Central memory CD4-positive, alpha-beta T cell (primary cell): ENCODE measurements at regions not wholly inside any gene's neighbourhood (a gene's known extent, or its start where the extent isn't known, plus 50 kb on each side); places are given as distances from the start of the nearest gene placed in this dataset.
"Not testable (repeated sequence)": the region's sequence is repeated elsewhere in the genome, so short reads cannot be mapped to it uniquely, and the experiment has no call there.

Experiments used
- DNase-seq: peaks from one replicate; pipeline ENCODE4 v3.0.0; 2022

DNA sequence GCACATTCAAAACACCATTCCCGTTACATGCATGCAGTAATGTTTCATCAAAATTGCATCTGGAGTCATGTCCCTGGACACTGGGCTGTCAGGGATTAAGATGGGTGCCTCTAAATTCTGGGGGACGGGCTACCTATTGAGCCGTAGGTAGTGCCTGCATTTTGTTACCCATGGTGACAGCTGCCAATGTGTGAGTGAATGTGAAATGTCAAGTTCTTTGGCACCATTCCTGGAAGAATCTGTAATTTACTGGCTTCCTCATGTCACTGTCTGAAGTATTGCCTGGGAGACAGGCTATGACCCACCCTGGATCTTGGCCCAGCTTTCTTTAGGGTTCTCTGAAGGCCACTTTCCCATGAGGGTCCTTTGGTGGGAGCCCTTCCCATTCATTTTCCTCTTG is 266.1 kb downstream of the TSHZ3 start:
- no peak for DNase-seq

DNA sequence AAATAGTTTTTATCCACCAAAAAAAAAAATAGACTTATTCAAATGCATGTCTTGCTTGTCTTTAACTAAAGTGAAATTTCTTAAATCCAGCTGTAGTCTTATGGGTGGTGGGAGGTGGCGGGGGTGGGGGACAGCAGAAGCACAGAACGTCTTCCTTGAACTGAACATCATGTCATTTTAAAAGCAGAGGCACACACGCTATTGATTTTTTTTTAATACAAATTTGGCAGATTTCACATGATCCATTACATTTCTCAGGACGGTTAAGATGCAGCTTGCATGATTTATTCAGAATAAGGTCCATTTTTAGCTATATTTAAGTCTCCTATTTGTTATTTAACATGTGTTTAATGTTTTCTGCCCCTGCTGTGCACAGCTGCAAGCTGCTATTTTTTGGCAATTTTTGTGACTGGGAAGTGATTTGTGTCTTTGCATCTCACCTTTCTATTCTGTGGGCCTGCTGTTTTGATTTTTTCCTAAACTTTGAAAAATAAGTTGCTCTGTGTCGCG is 274.0 kb downstream of the TSHZ3 start:
- no peak for DNase-seq

DNA sequence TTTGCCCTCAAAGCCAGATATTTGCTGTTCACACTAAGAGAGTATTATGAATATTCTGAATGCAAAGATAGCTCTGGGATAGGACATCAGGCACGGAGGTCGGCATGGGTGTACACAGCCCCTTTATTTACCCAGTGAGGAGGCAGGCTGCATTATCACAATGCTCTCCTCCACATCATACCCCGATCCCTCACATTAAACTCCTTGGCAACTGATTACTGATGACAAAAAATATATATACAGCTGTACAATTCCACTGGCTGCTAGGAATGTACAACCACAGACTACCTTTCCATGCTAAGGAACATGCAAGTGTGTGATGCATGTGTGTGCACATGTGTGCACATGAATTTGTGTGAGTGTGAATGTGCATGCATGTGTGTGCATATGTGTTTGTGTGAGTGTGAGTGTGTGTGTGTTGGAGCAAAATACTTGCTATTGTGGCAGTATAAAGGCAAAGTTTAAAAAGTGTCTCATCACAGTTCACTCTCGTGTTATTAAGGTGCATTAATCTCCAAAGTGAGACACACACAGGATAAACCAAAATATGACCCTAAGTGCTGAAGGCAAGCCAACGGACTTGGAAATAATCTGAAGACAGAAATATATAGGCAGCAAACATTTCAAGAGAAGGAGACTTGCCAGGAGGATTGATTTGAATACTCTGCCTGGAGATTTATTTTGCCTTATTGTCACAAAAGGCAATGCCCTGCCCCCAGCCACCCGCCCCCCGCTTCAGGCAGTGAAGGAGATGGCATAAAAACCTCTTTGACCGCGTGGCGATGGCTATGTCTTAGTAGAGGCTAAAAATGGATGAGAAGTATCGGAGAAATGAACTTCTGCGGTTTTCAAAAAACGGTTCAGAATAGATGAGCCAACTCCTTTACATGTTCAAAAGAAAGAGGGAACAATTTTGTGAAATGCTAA is 274.8 kb downstream of the TSHZ3 start:
- DNase-seq, result no peak

DNA sequence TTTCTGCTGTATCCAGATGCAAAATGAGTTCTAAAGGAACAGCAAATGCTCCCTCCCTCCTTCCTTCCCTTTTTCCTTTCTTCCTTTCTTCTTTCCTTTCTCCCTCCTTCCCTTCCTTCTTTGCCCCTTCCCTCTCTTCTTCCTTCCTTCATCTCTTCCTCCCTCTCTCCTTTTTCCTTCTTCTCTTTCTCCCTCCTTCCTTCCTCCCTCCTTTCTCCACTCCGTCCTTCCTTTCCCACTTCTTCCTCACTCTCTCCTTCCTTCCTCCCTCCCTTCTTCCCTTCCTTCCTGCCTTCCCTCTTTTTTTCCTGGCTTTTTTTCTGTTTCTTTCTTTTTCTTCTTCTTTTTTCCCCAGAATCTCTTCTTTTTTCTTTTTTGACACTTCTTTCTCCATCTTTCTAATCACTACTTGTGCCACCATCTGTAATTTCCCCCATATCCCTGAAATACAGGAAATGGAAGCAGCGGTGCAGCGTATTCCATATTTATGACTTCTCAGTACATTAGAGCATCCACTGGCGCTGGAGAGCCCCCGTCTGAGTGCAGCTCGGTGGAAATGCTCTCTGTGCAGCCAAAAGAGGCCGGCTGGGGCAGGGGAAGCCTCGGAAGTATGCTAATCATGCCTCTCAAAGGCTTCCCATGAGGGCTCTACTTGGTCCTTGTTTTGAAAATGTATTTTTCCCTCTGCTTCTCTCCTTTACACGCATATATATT is 275.6 kb downstream of the TSHZ3 start:
- no peak for DNase-seq

DNA sequence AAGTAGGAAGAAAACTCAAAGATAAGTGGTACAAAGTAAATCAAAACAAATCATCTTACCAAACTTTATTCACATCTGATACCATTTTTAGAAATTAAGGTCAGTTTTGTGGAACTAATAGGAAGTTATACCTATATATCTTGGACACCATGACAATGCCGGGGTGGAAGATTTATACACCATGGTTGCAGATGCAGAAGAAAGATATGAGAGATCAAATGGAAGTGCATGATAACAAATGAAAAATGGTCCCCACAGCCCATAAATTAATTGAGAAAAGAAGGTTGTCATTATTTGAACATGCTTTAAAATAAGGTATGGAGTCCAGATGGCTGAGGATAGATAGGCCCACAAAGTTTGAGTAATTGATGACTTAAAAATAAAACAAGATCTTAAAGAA is 276.8 kb downstream of the TSHZ3 start:
- no peak for DNase-seq

DNA sequence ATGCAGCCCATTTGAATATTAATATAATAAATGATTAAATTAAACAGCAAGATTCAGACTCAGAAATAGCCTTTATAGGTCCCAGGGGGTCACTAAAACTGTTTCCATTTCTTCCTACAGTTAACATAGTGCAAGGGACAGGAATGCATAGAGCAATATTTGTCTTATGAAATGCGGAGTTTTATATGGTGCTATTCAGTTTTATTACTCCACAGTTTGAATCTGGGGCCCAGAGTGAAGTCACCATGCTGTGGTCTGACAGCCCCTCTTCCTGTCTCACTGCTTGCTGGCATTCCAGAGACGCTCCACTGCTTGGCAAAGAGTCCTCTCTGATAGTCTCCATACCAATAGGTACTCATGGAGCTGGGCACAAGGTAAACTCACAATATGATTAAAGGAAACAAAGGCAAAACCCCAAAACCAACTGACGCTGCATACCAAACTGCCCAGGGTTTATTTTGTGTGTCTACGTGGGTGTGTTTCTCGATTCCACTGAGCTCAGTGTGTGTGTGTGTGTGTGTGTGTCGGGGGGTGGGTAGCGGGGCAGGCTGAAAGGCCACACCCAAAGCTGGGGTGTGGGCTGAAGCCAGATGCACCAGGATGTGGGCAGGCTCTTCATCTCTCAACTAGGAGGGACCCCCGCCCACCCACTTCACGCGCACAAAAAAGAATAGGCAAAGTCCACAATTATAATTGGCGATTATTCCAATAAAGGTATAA is 277.9 kb downstream of the TSHZ3 start:
- no peak for DNase-seq

DNA sequence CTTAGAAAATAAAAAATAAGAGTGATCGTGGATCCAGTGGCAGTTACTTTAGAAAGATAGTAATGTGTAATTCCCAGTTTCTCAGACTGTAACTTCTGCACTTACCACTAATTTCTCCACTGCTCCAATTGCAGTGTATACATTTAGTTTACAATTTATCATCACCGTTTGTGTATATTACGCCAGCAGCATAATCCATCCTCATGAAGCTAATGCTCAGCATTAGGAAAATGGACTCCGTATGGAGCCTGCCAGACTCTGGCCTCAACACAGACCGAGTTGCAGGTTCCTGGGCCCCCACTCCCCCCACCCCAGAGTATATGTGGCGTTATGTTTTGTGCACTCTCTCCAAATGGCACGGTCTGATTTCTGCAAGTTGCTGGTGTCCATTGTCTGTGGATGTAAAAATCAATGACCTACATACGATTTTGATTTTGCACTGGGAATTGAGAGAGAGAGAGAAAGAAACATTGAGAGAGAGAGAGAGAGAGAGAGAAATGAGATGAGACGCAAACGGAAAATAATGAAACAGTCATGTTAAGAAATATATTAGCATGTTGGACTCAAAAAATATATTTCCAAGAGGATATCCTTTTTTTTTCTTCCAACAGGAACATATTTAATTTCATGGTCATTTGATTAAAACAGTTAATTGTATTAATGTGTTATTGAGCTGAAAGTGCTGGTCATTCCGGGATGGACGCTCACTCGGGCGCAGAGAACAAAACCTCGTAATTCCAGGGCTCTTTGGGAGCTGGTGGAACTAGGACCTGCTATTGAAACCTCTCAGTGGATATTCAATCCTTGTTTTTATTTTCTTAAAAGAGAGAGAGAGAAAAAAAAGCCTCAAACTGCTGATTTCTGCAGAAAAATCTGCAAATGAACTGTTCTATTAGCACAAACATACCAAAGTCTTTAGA is 278.8 kb downstream of the TSHZ3 start:
- DNase-seq, result no peak

DNA sequence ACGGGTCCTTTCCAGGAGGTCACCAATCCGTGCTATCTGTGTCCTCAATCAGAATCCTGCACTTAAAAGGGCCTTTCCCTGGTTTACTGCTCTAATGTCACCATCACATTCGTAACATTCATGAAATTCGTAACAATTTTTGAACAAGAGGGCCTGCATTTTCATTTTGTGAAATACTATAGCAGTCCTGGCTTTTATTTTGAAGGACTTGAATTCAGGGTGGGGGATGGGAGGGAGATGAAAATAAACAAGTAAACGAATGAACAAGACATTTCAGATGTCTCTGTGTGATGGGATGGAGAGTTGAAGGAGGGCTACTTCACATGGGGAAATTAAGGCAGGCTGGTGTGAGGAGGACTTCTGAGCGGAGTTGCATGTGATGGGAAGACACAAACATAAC is 281.0 kb downstream of the TSHZ3 start:
- no peak for DNase-seq

DNA sequence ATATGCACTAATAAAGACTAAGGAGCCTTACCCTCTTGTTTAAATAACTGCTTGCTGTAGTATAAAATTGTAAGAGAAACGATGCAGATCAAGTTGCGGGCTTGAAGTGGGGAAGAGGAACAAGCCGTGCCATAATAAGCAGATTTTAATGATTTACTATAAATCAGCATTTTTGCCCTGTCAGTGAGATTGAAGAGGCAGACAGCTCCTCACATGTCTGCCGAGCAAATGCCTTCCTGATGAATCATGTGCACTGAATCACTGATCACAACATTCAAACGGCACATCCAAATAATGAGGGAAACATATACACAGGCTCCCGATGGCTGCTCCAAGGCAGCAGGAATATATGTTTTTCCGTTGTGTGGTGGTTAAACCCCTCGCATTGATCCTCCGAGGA is 282.9 kb downstream of the TSHZ3 start:
- DNase-seq, result no peak

DNA sequence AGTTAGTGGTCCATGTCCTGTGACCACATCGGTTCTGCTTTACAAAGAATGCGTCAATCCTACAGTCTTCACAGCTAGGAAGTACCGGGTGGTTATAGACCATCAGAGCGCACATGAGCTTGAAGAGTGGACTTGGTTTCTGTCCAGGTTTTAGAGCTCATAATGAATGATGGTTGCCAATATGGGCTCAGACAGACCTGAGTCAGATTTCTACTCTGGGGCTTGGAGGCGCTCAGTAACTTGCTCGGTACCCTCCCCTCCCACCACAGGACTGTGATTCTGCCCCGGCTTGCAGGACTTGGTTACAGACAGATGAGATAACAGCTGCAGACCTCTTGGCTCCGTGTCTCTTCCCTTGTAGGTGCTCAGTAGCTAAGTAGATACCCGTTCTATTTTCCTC is 284.7 kb downstream of the TSHZ3 start:
- DNase-seq, result no peak

DNA sequence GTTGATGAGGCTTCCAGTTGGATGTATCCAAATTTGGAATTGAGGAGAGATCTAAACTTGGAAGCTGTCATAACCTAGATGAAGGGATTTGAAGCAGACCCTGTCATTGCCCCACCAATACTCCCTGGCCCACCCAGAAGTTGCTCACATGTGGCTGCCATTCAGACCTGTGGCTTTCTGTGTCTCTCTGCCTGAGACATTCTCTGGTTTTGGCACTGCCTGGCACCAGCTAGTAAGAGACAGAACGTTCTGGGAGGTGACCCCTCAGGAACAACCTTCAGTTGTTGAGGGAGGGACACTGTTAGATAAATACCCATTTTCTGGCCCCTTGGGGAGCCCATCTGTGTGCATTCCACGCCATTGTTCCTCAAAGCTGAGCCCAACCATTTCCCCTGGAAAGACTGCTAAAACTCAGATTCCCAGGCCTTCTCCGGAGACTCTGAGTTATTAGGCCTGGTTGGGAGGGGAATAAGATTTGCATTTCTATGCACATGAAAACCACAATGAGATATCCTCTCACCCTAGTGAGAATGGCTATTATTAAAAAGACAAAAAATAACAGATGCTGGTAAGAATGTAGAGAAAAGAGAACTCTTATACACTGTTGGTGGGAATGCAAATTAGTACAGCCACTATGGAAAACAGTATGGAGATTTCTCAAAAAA is 290.4 kb downstream of the TSHZ3 start:
- no peak for DNase-seq

DNA sequence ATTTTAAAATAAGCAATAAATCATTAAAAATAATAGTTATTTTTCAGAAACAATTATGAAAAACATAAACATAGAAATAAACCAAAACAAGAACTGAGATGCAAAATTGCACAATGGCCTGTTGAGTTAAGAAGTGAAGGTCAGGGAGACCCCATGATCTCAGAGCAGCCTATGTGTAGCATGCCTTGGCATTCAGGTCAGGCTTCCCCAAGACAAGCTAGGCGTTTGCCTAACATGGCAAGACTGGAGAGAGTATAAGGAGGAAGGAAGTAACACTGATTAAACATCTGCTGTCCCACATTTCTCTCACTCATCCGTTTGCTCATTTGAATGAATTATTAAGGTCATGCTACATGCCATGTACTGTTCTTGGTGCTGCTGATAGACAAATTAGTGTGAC is 291.8 kb downstream of the TSHZ3 start:
- DNase-seq, result no peak

DNA sequence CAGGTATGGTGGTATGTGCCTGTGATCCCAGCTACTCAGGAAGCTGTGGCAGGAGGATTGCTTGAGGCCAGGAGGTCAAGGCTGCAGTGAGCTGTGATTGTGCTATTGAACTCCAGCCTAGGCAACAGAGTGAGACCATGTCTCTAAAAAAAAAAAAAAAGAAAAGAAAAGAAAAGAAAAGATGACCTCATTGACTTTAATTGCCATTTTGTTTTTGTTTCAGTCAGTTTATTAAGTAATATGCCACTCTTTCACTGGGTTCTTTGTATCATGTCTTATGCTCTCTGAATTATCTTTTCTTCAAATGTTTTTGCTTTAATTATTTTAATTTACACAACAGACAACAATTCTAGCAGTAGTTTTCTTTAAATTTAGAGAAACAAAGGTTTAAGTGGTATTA is 293.8 kb downstream of the TSHZ3 start:
- DNase-seq, result no peak

DNA sequence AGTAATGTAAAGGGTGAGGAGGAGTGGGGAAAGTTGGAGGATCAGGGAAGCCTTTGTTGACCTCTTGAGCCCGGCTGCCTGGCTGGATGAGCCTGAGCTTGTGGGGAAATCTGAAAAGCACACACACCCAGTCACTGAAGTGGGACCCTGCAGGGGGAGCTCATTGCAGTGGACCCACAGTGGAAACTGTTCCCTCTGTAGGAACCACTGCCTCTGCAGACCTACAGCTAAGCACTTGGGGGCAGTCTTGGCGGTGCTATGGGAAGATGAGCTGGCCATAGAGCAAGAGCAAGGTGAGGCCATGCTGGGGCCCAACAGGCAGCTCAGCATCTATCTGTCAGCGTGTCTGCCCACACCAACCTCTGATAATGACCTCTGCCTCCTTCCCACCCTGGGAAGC is 294.8 kb downstream of the TSHZ3 start:
- peak; percentile 23 for DNase-seq

DNA sequence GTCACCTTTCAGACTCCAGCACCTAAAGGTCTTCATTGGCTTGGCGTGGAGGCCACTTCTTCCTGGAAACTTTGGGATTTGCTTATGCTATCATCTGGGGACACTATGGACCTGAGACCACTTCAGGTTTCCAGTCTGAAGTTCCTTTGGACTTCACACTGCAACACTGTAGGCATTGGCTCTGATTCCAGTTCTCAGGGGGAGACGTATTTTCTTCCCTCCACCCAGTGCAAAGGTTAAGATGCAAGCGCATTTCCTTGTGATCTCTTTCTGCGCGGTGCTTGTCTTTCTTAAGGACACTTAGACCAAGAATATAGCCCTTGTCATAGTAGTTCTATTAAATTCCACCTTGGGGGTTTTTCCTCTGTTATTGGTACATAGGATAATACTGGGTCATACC is 299.8 kb downstream of the TSHZ3 start:
- no peak for DNase-seq

DNA sequence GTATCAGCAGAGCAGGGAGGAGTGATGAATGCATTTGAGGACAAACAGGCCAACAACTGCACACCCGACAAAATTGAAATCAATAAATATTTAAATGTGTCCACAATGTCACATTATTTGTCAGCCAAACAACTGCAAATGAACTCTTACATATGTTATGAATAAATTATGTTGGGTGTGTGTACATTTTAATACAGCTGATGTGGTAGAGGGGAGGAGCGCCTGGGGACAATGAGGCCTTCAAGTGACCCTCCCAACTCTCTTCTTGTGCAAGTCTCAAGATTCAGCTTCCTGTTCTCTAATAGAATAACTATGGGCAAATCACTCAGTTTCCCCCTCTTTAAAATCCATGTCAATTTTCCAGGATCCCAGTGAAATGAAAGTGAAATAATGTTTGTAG is 303.2 kb downstream of the TSHZ3 start:
- DNase-seq, result no peak

DNA sequence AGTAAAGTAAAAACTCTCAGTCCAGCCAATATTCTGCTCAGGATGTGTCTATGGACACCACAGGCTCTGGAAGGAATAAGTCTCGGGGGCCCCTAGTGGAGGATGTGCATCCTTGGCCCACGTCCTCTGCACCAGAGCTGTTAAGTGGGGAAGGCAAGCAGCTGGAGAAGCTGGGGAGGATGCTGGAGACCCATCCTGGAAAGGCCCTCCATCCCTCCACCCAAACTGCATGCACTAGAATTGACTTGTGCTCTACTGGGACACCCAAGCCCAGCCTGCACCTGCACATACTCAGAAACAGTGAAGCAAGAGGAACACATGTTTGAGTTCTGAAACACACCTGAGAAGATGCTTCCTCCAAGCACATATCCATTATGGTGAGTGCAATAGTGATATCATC is 307.8 kb downstream of the TSHZ3 start:
- no peak for DNase-seq

DNA sequence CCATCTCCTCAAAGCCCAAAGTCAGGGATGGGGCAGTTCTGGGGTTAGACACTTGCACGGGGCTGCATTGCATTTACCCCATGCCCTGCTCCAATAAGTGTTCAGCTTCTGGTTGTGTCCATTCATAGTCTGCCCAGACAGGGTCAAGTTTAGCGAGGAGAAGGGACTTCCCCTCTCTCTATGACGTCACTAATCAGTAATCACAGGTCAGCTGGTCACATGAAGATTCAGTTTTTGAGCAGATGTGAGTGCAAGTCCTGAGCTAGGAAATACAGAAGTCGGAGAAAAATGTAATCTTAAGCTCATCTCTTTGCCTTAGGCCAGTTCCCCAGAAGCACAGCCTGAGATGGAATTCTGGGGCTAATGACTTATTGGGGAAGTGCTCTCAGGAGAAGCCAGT is 310.1 kb downstream of the TSHZ3 start:
- no peak for DNase-seq

DNA sequence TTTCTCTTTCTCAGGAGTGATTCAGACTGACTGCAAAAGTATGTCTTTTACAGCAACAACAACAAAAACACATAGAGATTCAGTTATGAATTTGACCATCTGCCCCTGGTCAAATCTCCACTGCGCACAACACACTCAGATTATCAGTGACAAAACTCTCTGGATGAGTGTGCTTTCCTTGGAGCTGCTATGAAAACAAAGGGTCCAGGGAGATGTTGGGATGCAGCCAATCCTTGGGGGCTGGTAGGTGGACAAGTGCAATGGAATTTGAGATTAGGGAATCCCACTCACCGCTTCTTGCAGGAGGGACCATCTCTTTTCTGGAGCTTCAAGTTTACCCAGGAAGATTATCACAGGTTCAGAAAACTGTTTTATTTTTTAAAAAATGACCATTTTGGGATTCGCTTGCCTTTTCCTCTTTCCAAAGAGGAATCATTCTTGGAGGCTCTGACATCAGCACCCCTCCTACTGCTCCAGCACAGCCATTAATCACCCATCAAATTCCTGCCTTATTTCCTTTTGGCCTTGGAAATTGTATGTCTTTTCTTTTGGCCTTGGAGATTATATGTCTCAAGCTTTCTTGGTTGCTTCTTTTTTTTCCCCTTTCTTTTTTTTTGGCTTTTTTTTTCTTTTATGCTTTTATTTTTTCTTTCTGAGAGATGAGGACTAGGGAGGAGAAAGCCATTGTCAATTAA is 311.8 kb downstream of the TSHZ3 start:
- no peak for DNase-seq

DNA sequence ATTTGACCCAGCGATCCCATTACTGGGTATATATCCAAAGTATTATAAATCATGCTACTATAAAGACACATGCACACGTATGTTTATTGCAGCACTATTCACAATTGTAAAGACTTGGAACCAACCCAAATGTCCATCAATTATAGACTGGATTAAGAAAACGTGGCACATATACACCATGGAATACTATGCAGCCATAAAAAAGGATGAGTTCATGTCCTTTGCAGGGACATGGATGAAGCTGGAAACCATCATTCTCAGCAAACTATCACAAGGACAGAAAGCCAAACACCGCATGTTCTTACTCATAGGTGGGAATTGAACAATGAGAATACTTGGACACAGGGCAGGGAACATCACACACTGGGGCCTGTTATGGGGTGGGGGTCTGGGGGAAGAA is 317.8 kb downstream of the TSHZ3 start:
- DNase-seq, result not testable (repeated sequence)

DNA sequence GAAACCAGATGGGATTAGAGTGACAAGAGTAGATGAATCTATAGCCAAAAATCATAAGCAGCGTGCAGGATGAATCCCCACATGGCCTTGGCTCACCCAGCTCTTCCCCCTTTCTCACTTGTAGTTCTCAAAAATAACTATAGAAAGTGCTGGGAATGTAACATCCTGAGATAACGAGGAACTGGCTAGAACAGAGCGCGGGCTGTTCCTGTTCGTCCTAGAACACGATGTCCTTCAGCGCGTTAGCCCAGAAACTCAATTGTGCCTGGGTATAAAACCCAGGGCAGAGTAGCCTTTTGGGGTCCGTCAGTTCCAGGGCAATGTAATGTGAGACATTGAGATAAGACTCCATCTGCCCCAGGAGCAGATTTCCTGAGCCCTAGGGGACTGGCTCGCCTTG is 326.2 kb downstream of the TSHZ3 start:
- no peak for DNase-seq
